ENCODE measurements at regions not wholly inside any gene's neighbourhood (a gene's known extent, or its start where the extent isn't known, plus 50 kb on each side); places are given as distances from the start of the nearest gene placed in this dataset.

GRCh38 chr2:16010951-16011620 is 70.7 kb downstream of the MYCN start:
- DNase-seq = no peak

GRCh38 chr2:16010011-16010410 is 69.7 kb downstream of the MYCN start:
- no peak for DNase-seq

- DNase-seq = no peak
Observed at GRCh38 chr2:16009560-16009959, 69.2 kb downstream of the MYCN start.

- no peak for DNase-seq
Observed at GRCh38 chr2:16008856-16009255, 68.5 kb downstream of the MYCN start.

GRCh38 chr2:16008331-16008850 is 68.0 kb downstream of the MYCN start:
- no peak for DNase-seq

- no peak for DNase-seq
Observed at GRCh38 chr2:16007167-16007934, 67.0 kb downstream of the MYCN start.

- no peak for DNase-seq
Observed at GRCh38 chr2:16006537-16007166, 66.3 kb downstream of the MYCN start.

- no peak for DNase-seq
Observed at GRCh38 chr2:16005816-16006536, 65.6 kb downstream of the MYCN start.

- DNase-seq = no peak
Observed at GRCh38 chr2:16005389-16005788, 65.0 kb downstream of the MYCN start.

GRCh38 chr2:16003809-16004208 is 63.5 kb downstream of the MYCN start:
- DNase-seq = no peak

- no peak for DNase-seq
Observed at GRCh38 chr2:16003152-16003551, 62.8 kb downstream of the MYCN start.

- DNase-seq = no peak
Observed at GRCh38 chr2:16002575-16002974, 62.2 kb downstream of the MYCN start.

GRCh38 chr2:16002144-16002543 is 61.8 kb downstream of the MYCN start:
- DNase-seq = no peak

GRCh38 chr2:16000642-16001041 is 60.3 kb downstream of the MYCN start:
- no peak for DNase-seq

GRCh38 chr2:15999596-16000469 is 59.5 kb downstream of the MYCN start:
- DNase-seq = no peak

- DNase-seq = no peak
Observed at GRCh38 chr2:15997728-15998280, 57.5 kb downstream of the MYCN start.

- no peak for DNase-seq
Observed at GRCh38 chr2:15996536-15997423, 56.4 kb downstream of the MYCN start.
